ENCODE measurements at regions not wholly inside any gene's neighbourhood (a gene's known extent, or its start where the extent isn't known, plus 50 kb on each side); places are given as distances from the start of the nearest gene placed in this dataset.

- TF ChIP-seq, protein P1, sequence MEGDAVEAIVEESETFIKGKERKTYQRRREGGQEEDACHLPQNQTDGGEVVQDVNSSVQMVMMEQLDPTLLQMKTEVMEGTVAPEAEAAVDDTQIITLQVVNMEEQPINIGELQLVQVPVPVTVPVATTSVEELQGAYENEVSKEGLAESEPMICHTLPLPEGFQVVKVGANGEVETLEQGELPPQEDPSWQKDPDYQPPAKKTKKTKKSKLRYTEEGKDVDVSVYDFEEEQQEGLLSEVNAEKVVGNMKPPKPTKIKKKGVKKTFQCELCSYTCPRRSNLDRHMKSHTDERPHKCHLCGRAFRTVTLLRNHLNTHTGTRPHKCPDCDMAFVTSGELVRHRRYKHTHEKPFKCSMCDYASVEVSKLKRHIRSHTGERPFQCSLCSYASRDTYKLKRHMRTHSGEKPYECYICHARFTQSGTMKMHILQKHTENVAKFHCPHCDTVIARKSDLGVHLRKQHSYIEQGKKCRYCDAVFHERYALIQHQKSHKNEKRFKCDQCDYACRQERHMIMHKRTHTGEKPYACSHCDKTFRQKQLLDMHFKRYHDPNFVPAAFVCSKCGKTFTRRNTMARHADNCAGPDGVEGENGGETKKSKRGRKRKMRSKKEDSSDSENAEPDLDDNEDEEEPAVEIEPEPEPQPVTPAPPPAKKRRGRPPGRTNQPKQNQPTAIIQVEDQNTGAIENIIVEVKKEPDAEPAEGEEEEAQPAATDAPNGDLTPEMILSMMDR (IDR thresholded peaks at IDR 0.05 in 8 of 11, conservative IDR thresholded peaks at IDR 0.05 in 3 of 11), result no peak
- TF ChIP-seq POLR2AphosphoS5 (IDR thresholded peaks at IDR 0.05), result no peak
- TF ChIP-seq POLR2A (IDR thresholded peaks at IDR 0.05), result no peak
These were observed 98.4 kb downstream of the C4BPA start for GRCh38 chr1:207202480-207202879.
